ENCODE measurements at regions not wholly inside any gene's neighbourhood (a gene's known extent, or its start where the extent isn't known, plus 50 kb on each side); places are given as distances from the start of the nearest gene placed in this dataset.

GRCh38 chr18:59814891-59815290 is 84.9 kb upstream of the PMAIP1 start:
- TF ChIP-seq CTCF (conservative IDR thresholded peaks at IDR 0.05), result no peak
- no peak for TF ChIP-seq ZFX (IDR thresholded peaks at IDR 0.05)

All from C4-2B (cell line).